ENCODE measurements at regions not wholly inside any gene's neighbourhood (a gene's known extent, or its start where the extent isn't known, plus 50 kb on each side); places are given as distances from the start of the nearest gene placed in this dataset.

DNA sequence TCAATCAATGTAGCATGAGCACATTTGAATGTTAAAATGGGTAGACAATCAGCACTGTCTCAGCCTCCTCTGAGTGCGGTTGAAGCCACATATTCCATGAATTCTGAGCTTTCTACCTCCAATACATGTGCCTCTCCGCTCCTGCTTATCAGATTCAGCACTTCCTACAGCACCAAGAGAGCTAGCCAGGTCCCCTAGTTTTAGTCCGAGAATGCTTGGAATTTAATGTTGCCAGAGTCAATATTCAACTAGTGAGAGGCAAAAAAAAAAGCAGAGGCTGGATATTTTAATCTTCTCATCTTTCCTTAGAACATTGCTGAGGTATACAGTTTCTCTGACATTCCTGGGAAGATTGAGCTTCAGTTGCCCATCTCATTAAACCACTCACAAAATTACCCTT is 1979.1 kb upstream of the CDH9 start:
- TF ChIP-seq CTCF (IDR thresholded peaks at IDR 0.05; ENCODE audit: low read depth, low read length, poor library complexity, severe bottlenecking) = no peak
- no peak for TF ChIP-seq EZH2phosphoT487 (IDR thresholded peaks at IDR 0.05; ENCODE audit: borderline replicate concordance, low read length)
